Tibial artery (tissue), 4 donors: ENCODE measurements at regions not wholly inside any gene's neighbourhood (a gene's known extent, or its start where the extent isn't known, plus 50 kb on each side); places are given as distances from the start of the nearest gene placed in this dataset.

Source experiments
- DNase-seq, 2 donors: peaks; one replicate each; pipeline ENCODE4 v3.0.0-alpha.2; 2019
- H3K27ac ChIP-seq, 2 donors: fragments of 200-600 bp; sonication (generic) in 1 of 2; 1 replicate in 1 of 2; 2 replicates in 1 of 2; pipeline ENCODE4 v1.5.1; 2018 to 2019; ENCODE audit warnings: mild to moderate bottlenecking in 1 of 2
- H3K27me3 ChIP-seq, 2 donors: fragments of 200-600 bp; sonication (generic) in 1 of 2; one replicate each; pipeline versions ENCODE4 v1.5.1 to v1.6.0; 2016 to 2019
- H3K36me3 ChIP-seq, 3 donors: fragments of 200-600 bp; sonication (generic) in 2 of 3; one replicate each; pipeline ENCODE4 v1.5.1; 2016 to 2019; ENCODE audit warnings: mild to moderate bottlenecking in 2 of 3
- H3K4me1 ChIP-seq, 4 donors: fragments of 200-600 bp; sonication (generic) in 2 of 4; 1 replicate in 3 of 4; 2 replicates in 1 of 4; pipeline ENCODE4 v1.5.1; 2016 to 2019
- H3K4me3 ChIP-seq, 2 donors: fragments of 200-600 bp; sonication (generic) in 1 of 2; 1 replicate in 1 of 2; 2 replicates in 1 of 2; pipeline ENCODE4 v1.5.1; 2018 to 2019; ENCODE audit warnings: mild to moderate bottlenecking in 2 of 2
- H3K9me3 ChIP-seq, 3 donors: fragments of 200-600 bp; sonication (generic) in 1 of 3; one replicate each; pipeline ENCODE4 v1.5.1; 2016 to 2019
- intact Hi-C: fragments of 100-400 bp; cut with DNase I; formaldehyde crosslinking; loops from one replicate; pipeline ENCODE4 v1.15.0; 2023; ENCODE audit warnings: low total_unique reads
- TF ChIP-seq, protein P1 (sequence below), 2 experiments: fragments of 200-600 bp in 1 of 2; fragments of 450-650 bp in 1 of 2; IDR thresholded peaks; one replicate each; pipeline ENCODE4 v1.5.1; 2017 to 2019; ENCODE audit warnings: antibody characterized with exemption in 2 of 2, mild to moderate bottlenecking in 1 of 2, moderate library complexity in 1 of 2

DNA sequence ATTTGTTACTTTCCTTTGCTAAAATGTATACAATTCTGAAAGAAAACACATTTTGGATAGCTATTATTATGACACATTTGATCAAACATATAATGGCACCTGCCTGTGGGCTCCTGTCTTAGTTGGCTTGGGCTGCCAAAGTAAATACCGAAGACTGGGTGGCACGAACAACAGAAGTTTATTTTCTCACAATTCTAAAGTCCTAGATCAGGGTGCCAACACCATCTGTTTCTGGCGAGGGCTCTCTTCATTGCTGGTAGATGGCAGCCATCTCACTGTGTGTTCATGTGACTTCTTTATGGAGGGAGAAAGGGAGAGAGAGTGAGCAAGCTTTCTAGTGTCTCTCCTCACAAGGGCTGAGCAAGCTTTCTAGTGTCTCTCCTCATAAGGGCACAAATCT, 195.8 kb upstream of the FAM3C start:
- intact Hi-C loops: no loop called here

DNA sequence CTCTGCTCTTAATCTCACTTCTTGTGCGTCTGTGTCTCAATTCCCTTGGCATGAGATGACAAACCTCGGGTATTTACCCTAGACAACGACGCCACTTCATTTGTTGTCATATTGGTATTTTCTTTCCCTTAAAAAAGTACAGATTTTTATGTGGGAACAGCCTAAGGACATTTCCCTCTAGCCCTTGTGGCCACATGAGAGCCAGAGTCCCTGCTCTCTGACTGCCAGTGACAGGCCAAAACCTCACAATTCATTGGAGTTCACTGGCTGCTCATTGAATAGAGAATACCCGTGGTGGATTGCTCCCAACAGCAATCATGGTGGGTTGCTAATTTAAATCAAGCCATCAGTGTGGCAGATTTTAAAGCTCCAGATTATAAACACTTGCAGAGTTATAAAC, 191.3 kb upstream of the FAM3C start:
- Histone ChIP-seq H3K9me3 (no peaks in the 10 kb centered on the region), H3K27me3 (no peaks in the 10 kb centered on the region)

More for the DNA sequence above, 195.8 kb upstream of the FAM3C start:
- TF ChIP-seq, protein P1, sequence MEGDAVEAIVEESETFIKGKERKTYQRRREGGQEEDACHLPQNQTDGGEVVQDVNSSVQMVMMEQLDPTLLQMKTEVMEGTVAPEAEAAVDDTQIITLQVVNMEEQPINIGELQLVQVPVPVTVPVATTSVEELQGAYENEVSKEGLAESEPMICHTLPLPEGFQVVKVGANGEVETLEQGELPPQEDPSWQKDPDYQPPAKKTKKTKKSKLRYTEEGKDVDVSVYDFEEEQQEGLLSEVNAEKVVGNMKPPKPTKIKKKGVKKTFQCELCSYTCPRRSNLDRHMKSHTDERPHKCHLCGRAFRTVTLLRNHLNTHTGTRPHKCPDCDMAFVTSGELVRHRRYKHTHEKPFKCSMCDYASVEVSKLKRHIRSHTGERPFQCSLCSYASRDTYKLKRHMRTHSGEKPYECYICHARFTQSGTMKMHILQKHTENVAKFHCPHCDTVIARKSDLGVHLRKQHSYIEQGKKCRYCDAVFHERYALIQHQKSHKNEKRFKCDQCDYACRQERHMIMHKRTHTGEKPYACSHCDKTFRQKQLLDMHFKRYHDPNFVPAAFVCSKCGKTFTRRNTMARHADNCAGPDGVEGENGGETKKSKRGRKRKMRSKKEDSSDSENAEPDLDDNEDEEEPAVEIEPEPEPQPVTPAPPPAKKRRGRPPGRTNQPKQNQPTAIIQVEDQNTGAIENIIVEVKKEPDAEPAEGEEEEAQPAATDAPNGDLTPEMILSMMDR (IDR thresholded peaks at IDR 0.05): no peak
- DNase-seq: no peak
- Histone ChIP-seq H3K9me3 (no peaks in the 10 kb centered on the region), H3K4me1 (no peaks in the 10 kb centered on the region), H3K4me3 (no peak overlapping the region), H3K27me3 (no peaks in the 10 kb centered on the region), H3K36me3 (no peaks in the 10 kb centered on the region), H3K27ac (no peak overlapping the region)

DNA sequence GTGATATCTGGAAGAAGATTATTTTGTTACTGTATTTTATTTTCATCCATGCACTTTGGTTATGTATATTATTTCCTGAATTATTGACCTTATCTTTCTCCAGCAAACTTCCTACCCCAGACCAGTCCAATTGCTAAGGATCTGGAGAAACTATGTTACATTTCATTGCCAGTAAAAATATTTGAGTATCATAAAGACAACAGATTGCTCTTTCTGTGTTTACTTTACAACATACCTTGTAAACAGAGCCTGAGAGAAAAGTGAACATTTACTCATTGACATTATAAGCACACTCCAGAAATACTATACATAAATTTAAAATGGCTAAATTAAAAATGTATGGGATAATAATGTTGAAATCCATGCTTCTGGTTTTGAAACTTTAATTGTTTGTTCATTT, 186.2 kb upstream of the FAM3C start:
- no peak for DNase-seq
- H3K36me3 ChIP-seq: no peaks in the 10 kb centered on the region
- H3K4me3 ChIP-seq: no peak overlapping the region
- TF ChIP-seq, protein P1 (IDR thresholded peaks at IDR 0.05): no peak
- no peaks in the 10 kb centered on the region for H3K4me1 ChIP-seq
- H3K9me3 ChIP-seq: no peaks in the 10 kb centered on the region
- H3K27ac ChIP-seq: no peak overlapping the region
- intact Hi-C loops: no loop called here
- no peaks in the 10 kb centered on the region for H3K27me3 ChIP-seq

More for the DNA sequence above, 191.3 kb upstream of the FAM3C start:
- no peaks in the 10 kb centered on the region for H3K36me3 ChIP-seq
- no peak for DNase-seq
- no peaks in the 10 kb centered on the region for H3K4me1 ChIP-seq
- intact Hi-C loops: no loop called here
- TF ChIP-seq, protein P1 (IDR thresholded peaks at IDR 0.05): no peak
- H3K27ac ChIP-seq: no peak overlapping the region
- no peak overlapping the region for H3K4me3 ChIP-seq

DNA sequence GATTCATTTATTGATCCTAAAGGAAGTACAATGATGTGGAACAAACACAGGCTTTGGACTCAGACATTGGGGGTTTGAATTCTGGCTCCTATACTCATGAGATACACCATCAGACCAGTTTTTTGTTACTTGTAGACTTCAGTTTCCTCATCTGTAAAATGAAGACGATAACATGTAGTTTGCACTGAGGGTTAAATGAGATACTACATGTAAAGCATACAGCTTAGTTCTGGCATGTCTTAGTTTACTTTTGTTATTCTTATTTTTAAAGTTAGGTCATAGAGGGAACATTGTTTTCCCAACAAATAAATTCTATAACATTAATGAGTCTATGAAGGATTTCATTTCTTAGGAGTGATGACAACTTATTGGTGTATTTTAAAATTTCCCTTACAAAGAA, 183.5 kb upstream of the FAM3C start:
- no peak for DNase-seq

DNA sequence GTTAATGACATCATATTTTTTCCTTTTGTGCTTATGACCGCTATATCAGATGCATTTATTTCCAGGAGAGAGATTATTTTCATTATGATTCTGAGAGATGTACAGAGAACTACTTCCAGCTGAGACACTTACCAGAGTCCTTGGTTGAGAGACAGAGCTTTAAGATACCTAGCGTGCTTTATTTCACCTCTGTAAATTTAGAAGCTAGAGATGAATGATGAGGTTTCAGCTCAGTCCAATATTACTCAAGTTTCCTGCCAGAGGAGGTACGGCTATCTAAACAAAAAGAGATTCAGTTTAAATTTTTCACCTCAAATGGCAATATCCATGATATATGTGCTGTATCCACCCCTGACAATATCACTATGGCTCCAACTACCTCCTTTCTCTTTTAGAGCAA, 182.6 kb upstream of the FAM3C start:
- Histone ChIP-seq H3K27ac (no peak overlapping the region), H3K27me3 (no peaks in the 10 kb centered on the region), H3K4me3 (no peak overlapping the region), H3K36me3 (no peaks in the 10 kb centered on the region), H3K4me1 (no peaks in the 10 kb centered on the region), H3K9me3 (no peaks in the 10 kb centered on the region)
- intact Hi-C loops: no loop called here
- DNase-seq: no peak
- TF ChIP-seq, protein P1 (IDR thresholded peaks at IDR 0.05): no peak

More for the DNA sequence above, 183.5 kb upstream of the FAM3C start:
- intact Hi-C loops: no loop called here
- no peak overlapping the region for H3K27ac ChIP-seq
- no peak overlapping the region for H3K4me3 ChIP-seq
- H3K36me3 ChIP-seq: no peaks in the 10 kb centered on the region
- TF ChIP-seq, protein P1 (IDR thresholded peaks at IDR 0.05): no peak
- H3K9me3 ChIP-seq: no peaks in the 10 kb centered on the region
- no peaks in the 10 kb centered on the region for H3K27me3 ChIP-seq
- no peaks in the 10 kb centered on the region for H3K4me1 ChIP-seq
